Testis (tissue), 2 donors: ENCODE measurements at regions not wholly inside any gene's neighbourhood (a gene's known extent, or its start where the extent isn't known, plus 50 kb on each side); places are given as distances from the start of the nearest gene placed in this dataset.

Experiments
- DNase-seq: peaks from one replicate; pipeline ENCODE4 v3.0.0-alpha.2; 2019
- H3K27ac ChIP-seq, 2 donors: fragments of 200-600 bp; sonication (generic); one replicate each; pipeline ENCODE4 v1.5.1; 2019
- H3K27me3 ChIP-seq: fragments of 200-600 bp; sonication (generic); one replicate; pipeline ENCODE4 v1.5.1; 2019
- H3K36me3 ChIP-seq: fragments of 200-600 bp; sonication (generic); one replicate; pipeline ENCODE4 v1.5.1; 2017; ENCODE audit warnings: low read depth; ENCODE audit errors: missing control alignments
- H3K4me1 ChIP-seq: fragments of 200-600 bp; sonication (generic); one replicate; pipeline ENCODE4 v1.5.1; 2019
- H3K4me3 ChIP-seq, 2 donors: fragments of 200-600 bp; sonication (generic); one replicate each; pipeline ENCODE4 v1.5.1; 2017 to 2019
- H3K9me3 ChIP-seq: fragments of 200-600 bp; sonication (generic); one replicate; pipeline ENCODE4 v1.5.1; 2017
- CTCF ChIP-seq, 3 experiments: fragments of 450-650 bp in 2 of 3; fragments of 200-600 bp in 1 of 3; sonication (generic) in 1 of 3; IDR thresholded peaks; one replicate each; pipeline ENCODE4 v1.5.1; 2016 to 2019; ENCODE audit warnings: antibody characterized with exemption in 3 of 3, mild to moderate bottlenecking in 2 of 3, moderate library complexity in 1 of 3
- POLR2A ChIP-seq: fragments of 450-650 bp; IDR thresholded peaks from one replicate; pipeline ENCODE4 v1.6.1; 2017; ENCODE audit warnings: antibody characterized with exemption, mild to moderate bottlenecking, moderate library complexity
- WGBS, 2 donors: methylation state at CpG; one replicate each; pipeline ENCODE4 v1.1.5; 2018; 5-methylcytosine and 5-hydroxymethylcytosine counted together
- intact Hi-C: fragments of 100-400 bp; cut with DNase I; formaldehyde crosslinking; loops from one replicate; pipeline ENCODE4 v1.15.1; 2023; ENCODE audit warnings: low total_unique reads

DNA sequence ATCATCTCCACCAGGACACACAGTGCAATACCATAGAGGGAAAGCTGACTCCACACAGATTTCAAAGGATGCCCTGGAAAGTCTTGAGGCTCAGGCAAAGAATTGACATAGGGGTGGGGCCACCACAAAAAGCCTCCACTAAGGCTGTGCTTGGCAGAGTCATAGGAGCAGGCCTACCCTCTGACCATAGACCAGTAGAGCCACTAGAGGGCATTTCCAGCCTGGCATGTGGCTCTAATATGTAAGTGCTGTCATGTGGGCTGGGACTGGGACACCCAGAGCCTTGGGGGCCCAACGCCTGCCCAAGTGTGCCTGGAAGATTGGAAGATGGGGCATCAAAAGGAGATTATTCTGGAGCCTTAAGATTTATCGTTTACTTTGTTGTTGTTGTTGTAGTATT lies 726.0 kb downstream of the DNAH5 start:
- no peaks in the 10 kb centered on the region for H3K4me1 ChIP-seq
- no peak overlapping the region for H3K27ac ChIP-seq
- 88 to 89% methylated on average over 2 of the region's 2 CpGs for WGBS, 2 donors
- no peak for TF ChIP-seq POLR2A
- TF ChIP-seq CTCF (IDR thresholded peaks at IDR 0.05): no peak
- H3K4me3 ChIP-seq: no peak overlapping the region
- H3K36me3 ChIP-seq: no peaks in the 10 kb centered on the region
- no peaks in the 10 kb centered on the region for H3K9me3 ChIP-seq
- intact Hi-C loops: no loop called here
- DNase-seq: peak; percentile 17
- no peaks in the 10 kb centered on the region for H3K27me3 ChIP-seq

- 81 to 86% methylated on average over 2 of the region's 2 CpGs for WGBS, 2 donors
- intact Hi-C loops: no loop called here
- no peaks in the 10 kb centered on the region for H3K4me1 ChIP-seq
- H3K27me3 ChIP-seq: no peaks in the 10 kb centered on the region
- DNase-seq: no peak
- H3K9me3 ChIP-seq: no peaks in the 10 kb centered on the region
- no peaks in the 10 kb centered on the region for H3K36me3 ChIP-seq
- TF ChIP-seq POLR2A: no peak
- no peak for TF ChIP-seq CTCF (IDR thresholded peaks at IDR 0.05)
- H3K27ac ChIP-seq: no peak overlapping the region
- H3K4me3 ChIP-seq: no peak overlapping the region
Observed at GRCh38 chr5:13217636-13218035, 726.9 kb downstream of the DNAH5 start.

DNA sequence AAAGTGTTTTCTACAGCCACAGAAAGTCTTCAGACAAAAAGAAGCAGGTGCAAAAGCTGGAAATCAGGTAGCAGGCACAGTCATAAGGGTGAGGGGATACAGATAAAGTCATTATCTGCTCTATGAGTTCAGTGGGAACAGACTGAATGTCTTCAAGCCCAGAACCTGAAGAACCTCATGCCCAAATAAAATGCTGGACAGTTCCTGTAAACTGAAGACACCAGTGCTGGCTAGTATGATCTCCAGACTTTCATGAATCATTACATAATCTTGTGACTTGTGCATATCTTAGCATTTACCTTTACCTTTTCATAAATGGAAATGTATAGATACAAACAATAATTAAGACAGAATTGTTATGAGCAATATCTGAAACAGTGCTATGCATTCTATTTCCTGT lies 728.7 kb downstream of the DNAH5 start:
- H3K9me3 ChIP-seq: no peaks in the 10 kb centered on the region

GRCh38 chr5:13215370-13215769 lies 729.1 kb downstream of the DNAH5 start:
- DNase-seq: no peak
- Histone ChIP-seq H3K36me3 (no peaks in the 10 kb centered on the region), H3K4me1 (no peaks in the 10 kb centered on the region), H3K27ac (no peak overlapping the region), H3K9me3 (no peaks in the 10 kb centered on the region), H3K4me3 (no peak overlapping the region), H3K27me3 (no peaks in the 10 kb centered on the region)
- no peak for TF ChIP-seq POLR2A
- TF ChIP-seq CTCF (IDR thresholded peaks at IDR 0.05): no peak
- intact Hi-C loops: no loop called here
- WGBS, 2 donors: 53 to 68% methylated on average over 2 of the region's 2 CpGs

More for the DNA sequence above, 728.7 kb downstream of the DNAH5 start:
- intact Hi-C loops: no loop called here
- H3K27me3 ChIP-seq: no peaks in the 10 kb centered on the region
- H3K4me3 ChIP-seq: no peak overlapping the region
- no peaks in the 10 kb centered on the region for H3K4me1 ChIP-seq
- TF ChIP-seq CTCF (IDR thresholded peaks at IDR 0.05) (no peak), POLR2A (no peak)
- H3K27ac ChIP-seq: no peak overlapping the region
- DNase-seq: no peak
- no peaks in the 10 kb centered on the region for H3K36me3 ChIP-seq

DNA sequence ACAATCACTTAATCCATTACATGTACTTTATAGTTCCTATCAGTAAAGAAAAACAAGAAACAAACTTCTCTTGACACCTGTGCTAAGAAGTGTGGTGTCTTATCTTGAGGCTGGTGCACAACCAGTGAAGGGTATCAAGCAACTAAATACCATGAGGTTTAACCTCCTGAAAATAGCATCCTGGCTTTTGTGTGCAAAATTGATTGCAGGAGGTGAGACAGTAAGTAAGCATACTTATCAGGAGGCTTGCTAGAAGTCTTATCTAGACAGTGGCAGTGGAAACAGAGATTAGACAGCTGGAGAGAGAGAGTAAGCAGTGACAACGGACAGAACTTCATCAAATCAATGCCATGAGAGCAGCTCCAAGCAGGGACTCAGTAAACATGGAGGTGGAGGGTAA lies 730.3 kb downstream of the DNAH5 start:
- Histone ChIP-seq H3K27ac (no peak overlapping the region), H3K9me3 (no peaks in the 10 kb centered on the region), H3K36me3 (no peaks in the 10 kb centered on the region), H3K4me3 (no peak overlapping the region), H3K4me1 (no peaks in the 10 kb centered on the region), H3K27me3 (no peaks in the 10 kb centered on the region)
- DNase-seq: no peak
- TF ChIP-seq POLR2A (no peak), CTCF (IDR thresholded peaks at IDR 0.05) (no peak)
- 30 to 38% methylated on average over 1 of the region's 1 CpG for WGBS, 2 donors
- intact Hi-C loops: no loop called here
